HPDE6-E6E7 (cell line): ENCODE measurements at regions not wholly inside any gene's neighbourhood (a gene's known extent, or its start where the extent isn't known, plus 50 kb on each side); places are given as distances from the start of the nearest gene placed in this dataset.
"Not testable (repeated sequence)": the region's sequence is repeated elsewhere in the genome, so short reads cannot be mapped to it uniquely, and the experiment has no call there.

ENCODE experiments used
- DNase-seq: peaks from one replicate; pipeline ENCODE4 v3.0.0; 2011; ENCODE audit warnings: missing footprints; ENCODE audit errors: extremely low spot score

- DNase-seq = not testable (repeated sequence)
Observed at GRCh38 chr13:84086098-84086846, 204.0 kb upstream of the SLITRK1 start.

- no peak for DNase-seq
Observed at GRCh38 chr13:84082462-84082861, 200.2 kb upstream of the SLITRK1 start.

GRCh38 chr13:84080748-84081530, 198.7 kb upstream of the SLITRK1 start:
- DNase-seq = no peak

- no peak for DNase-seq
Observed at GRCh38 chr13:84077271-84077670, 195.0 kb upstream of the SLITRK1 start.

GRCh38 chr13:84076280-84076679, 194.0 kb upstream of the SLITRK1 start:
- DNase-seq = no peak

- DNase-seq = no peak
Observed at GRCh38 chr13:84050536-84050935, 168.3 kb upstream of the SLITRK1 start.

GRCh38 chr13:84049443-84050219, 167.4 kb upstream of the SLITRK1 start:
- no peak for DNase-seq

GRCh38 chr13:84044805-84045204, 162.5 kb upstream of the SLITRK1 start:
- no peak for DNase-seq

GRCh38 chr13:84038001-84038400, 155.7 kb upstream of the SLITRK1 start:
- DNase-seq = no peak

GRCh38 chr13:84032116-84032515, 149.8 kb upstream of the SLITRK1 start:
- no peak for DNase-seq

GRCh38 chr13:84031120-84031519, 148.8 kb upstream of the SLITRK1 start:
- DNase-seq = no peak

- no peak for DNase-seq
Observed at GRCh38 chr13:84029396-84029795, 147.1 kb upstream of the SLITRK1 start.

GRCh38 chr13:84025824-84026223, 143.6 kb upstream of the SLITRK1 start:
- no peak for DNase-seq

GRCh38 chr13:83996415-83996814, 114.1 kb upstream of the SLITRK1 start:
- DNase-seq = no peak

- no peak for DNase-seq
Observed at GRCh38 chr13:83995930-83996329, 113.7 kb upstream of the SLITRK1 start.

GRCh38 chr13:83992566-83993358, 110.5 kb upstream of the SLITRK1 start:
- no peak for DNase-seq

- DNase-seq = no peak
Observed at GRCh38 chr13:83987394-83987793, 105.1 kb upstream of the SLITRK1 start.

- no peak for DNase-seq
Observed at GRCh38 chr13:83984793-83985192, 102.5 kb upstream of the SLITRK1 start.

- no peak for DNase-seq
Observed at GRCh38 chr13:83980331-83980730, 98.1 kb upstream of the SLITRK1 start.

- no peak for DNase-seq
Observed at GRCh38 chr13:83975655-83976165, 93.4 kb upstream of the SLITRK1 start.

GRCh38 chr13:83958531-83958930, 76.3 kb upstream of the SLITRK1 start:
- no peak for DNase-seq
